Superior temporal gyrus (tissue), 1 donor: ENCODE measurements at regions not wholly inside any gene's neighbourhood (a gene's known extent, or its start where the extent isn't known, plus 50 kb on each side); places are given as distances from the start of the nearest gene placed in this dataset.
"Not testable (repeated sequence)": the region's sequence is repeated elsewhere in the genome, so short reads cannot be mapped to it uniquely, and the experiment has no call there.

Experiments
- DNase-seq: peaks from one replicate; pipeline ENCODE4 v3.0.0-alpha.2; 2016; ENCODE audit errors: extremely low spot score

GRCh38 chr12:92272061-92272964, 126.7 kb upstream of the BTG1 start:
- no peak for DNase-seq

- DNase-seq, result no peak
Observed at GRCh38 chr12:92271341-92271740, 125.7 kb upstream of the BTG1 start.

GRCh38 chr12:92270521-92270920, 124.9 kb upstream of the BTG1 start:
- no peak for DNase-seq

- DNase-seq, result no peak
Observed at GRCh38 chr12:92268946-92269345, 123.3 kb upstream of the BTG1 start.

DNA sequence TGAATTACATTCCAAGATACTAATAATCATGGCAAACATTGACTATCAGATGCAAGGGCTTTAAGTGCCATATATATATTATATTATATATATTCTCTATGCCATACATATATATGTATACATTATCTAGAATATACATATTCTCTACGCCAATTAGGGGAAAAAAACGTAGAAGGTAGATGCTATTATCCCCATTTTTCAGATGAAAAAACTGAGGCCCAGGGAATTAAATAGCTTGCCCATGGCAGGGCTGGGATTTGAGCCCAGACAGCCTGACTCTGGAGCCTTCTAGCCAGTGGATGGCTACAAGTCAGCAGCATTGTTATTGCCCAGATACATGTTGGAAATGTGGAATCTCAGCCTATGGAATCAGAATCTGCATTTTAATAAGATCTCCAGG, 116.0 kb upstream of the BTG1 start:
- DNase-seq, result no peak

DNA sequence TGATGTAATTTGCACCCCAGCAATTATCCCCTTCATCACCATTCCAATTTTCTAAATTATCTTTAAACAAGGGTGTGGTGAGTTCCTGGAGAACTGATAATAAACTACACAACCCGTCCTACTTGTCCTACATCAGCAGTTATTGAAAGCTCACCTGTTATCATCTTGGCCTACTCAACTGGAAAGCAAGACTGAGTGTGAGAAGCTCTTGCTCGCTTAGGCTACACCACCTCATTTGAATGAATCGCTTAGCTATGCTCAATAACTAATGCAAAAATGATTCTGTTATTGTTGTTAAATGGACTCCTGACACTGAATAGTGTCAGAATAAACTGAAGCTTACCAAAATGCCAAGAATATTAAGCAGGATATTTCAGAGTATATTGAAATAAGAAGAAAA, 115.4 kb upstream of the BTG1 start:
- DNase-seq, result no peak

DNA sequence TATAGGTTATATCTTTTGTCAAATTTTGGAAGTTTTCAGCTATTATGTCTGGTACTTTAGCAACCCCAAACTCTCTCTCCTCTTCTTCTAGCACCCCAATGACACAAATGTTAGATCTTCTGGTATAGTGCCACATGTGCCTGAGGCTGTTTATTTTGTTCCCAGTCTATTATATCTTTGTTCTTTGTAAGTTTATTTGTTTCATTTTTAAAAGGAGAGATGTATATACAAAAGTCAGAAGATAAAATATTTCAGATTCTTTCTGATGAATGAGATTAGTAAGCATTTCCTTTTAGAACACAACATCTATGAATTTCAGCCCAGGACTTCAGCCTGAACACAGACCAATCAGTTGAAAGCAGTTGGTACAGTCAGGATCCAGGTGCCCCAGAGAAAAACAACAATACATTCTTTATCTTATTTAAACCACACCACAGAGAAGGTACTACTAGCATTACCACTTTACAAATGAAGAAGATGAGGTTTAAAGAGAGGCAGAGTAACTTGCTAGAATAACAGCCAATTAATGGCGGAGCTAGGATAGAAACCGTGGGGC, 114.1 kb upstream of the BTG1 start:
- DNase-seq, result no peak

GRCh38 chr12:92259291-92259690, 113.6 kb upstream of the BTG1 start:
- DNase-seq, result no peak

- no peak for DNase-seq
Observed at GRCh38 chr12:92257261-92257660, 111.6 kb upstream of the BTG1 start.

GRCh38 chr12:92255741-92256140, 110.1 kb upstream of the BTG1 start:
- no peak for DNase-seq

- DNase-seq, result no peak
Observed at GRCh38 chr12:92253301-92253700, 107.7 kb upstream of the BTG1 start.

- DNase-seq, result no peak
Observed at GRCh38 chr12:92248977-92249376, 103.3 kb upstream of the BTG1 start.

DNA sequence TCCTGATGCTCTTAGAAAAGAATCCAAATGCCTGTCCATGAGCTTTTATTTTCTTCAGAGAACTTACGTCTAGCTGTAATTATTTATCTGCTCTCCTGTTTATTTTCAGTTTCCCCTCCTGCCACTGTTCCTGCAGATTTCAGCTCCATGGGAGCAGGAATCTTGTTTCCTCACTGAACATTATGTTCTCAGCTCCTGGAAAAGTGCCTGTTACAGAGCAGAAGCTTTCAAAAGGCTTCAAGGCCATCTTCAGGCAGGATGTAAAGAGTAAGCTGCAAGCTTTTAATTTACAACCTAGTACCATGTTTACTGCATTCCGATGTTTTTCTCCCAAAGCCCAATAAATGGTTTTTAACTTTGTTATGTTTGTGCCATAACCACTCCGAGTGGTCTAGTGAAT, 98.4 kb upstream of the BTG1 start:
- DNase-seq, result peak; percentile 68

- DNase-seq, result no peak
Observed at GRCh38 chr12:92242907-92243306, 97.3 kb upstream of the BTG1 start.

GRCh38 chr12:92237762-92238523, 92.3 kb upstream of the BTG1 start:
- DNase-seq, result no peak

DNA sequence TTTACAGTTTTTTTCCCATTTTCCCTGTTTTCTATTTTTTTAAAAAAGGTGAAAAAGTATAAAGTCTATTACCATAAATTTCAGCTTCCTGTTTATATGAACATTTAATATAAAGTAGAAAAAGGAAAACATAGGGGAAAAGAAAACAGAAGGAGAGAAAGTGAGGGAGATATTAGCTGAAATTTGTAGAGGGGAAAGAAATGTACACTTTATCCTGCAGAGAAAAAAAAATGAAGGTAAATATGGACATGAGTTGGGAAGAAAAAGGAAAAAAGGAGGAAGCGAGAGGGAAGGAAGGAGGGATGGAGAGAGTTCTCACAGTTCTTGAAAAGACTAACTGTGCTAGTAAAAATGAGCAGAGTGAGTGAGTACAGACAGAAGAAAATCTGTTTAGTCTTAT, 91.6 kb upstream of the BTG1 start:
- no peak for DNase-seq

GRCh38 chr12:92235703-92236472, 90.2 kb upstream of the BTG1 start:
- no peak for DNase-seq

DNA sequence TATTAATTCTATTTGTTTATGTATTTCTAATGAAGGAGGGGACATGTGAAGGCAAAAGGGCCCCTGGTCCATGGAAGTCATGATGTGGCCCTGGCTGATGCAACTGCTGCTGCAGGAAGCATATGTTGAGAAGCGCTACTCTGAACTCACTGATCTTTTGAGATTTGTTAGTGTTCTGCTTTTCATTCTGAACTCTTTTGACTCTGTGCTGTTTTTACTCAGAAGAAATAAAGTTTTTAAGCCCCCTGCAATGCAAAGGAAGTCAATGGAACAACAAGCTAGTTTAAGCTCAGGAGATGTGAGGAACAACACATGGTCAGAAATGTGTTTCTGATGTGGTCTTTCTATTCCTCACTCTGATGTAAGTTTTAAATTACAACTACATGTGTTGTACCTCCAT, 88.9 kb upstream of the BTG1 start:
- no peak for DNase-seq

GRCh38 chr12:92233346-92234015, 87.8 kb upstream of the BTG1 start:
- DNase-seq, result no peak

DNA sequence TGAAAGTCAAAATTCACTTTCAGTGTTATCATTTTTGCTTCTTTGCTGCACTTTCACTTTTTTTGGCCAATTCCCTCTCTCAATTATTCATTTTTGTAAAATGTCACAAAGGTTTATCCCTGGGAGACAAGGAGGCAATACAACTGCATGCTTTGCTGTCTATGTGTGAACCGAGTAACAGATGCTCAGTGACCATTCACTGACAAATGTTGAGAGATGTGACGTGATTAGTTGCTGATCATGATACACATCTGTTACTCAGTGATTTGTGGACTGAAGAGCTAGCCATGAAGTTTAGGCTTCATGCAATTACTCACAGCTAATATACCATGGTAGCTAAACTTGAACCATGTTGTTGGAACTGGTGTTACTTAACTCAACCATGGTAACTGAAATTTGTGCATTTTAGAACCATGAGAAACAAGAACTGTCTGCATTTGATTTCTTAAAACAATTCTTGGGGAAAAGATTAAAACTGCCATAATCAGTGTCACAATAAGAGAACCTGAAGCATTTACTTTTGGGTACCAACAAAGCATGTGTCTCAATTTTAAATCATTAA, 86.8 kb upstream of the BTG1 start:
- DNase-seq, result not testable (repeated sequence)

DNA sequence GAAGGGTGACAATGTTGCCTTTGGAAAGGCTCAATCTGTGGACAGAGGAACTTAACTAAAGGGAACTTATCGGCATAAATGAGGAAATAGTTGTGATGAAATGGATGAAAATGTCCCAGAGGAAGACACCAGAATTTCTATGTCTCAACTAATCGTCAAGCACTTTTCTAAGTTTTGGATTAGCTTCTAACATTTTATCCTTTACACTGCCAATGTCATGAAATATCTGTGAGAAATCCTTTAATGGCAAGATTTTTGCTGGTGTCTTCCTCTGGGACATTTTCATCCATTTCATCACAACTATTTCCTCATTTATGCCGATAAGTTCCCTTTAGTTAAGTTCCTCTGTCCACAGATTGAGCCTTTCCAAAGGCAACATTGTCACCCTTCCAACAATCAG, 86.3 kb upstream of the BTG1 start:
- not testable (repeated sequence) for DNase-seq
